ENCODE measurements at regions not wholly inside any gene's neighbourhood (a gene's known extent, or its start where the extent isn't known, plus 50 kb on each side); places are given as distances from the start of the nearest gene placed in this dataset.

DNA sequence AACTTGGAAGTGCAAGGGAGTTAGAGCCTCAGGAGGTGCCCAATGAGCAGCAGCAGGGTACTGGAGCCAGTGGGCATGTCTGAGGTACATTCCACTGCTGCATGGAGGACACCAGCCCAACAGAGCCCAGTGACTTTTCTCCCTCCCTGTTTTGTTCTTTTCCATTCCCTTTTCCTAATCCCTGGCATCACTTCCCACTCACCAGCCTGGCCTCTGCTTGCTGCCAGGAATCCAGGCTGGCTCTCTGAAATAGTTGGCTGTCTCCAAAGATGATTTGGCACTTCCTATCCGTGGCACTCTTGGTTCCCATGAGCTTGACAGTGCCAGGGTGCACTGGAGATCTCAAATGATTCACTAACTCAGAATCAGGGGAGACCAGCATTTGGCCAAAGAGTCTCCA is 97.7 kb upstream of the ZPBP start:
- Histone ChIP-seq H3K4me3 (ENCODE audit: insufficient read depth, low read depth, low read length) (no peak overlapping the region), H3K4me1 (ENCODE audit: insufficient read depth, low read length) (no peaks in the 10 kb centered on the region), H3K36me3 (ENCODE audit: insufficient read depth, low read length) (no peaks in the 10 kb centered on the region), H4K20me1 (ENCODE audit: insufficient read depth, low read length) (no peaks in the 10 kb centered on the region), H3K9ac (ENCODE audit: low read length) (no peak overlapping the region), H3K79me2 (ENCODE audit: insufficient read depth, low read length) (no peaks in the 10 kb centered on the region), H3K9me3 (ENCODE audit: insufficient read depth, low read depth, low read length) (no peaks in the 10 kb centered on the region), H3K27me3 (ENCODE audit: insufficient read depth, low read length) (no peaks in the 10 kb centered on the region), H3K4me2 (ENCODE audit: low read length) (no peak overlapping the region), H2AFZ (ENCODE audit: low read depth, low read length) (no peak overlapping the region), H3K27ac (ENCODE audit: low read depth, low read length) (no peak overlapping the region)
- Mint-ChIP-seq H3K27me3 (ENCODE audit: low read depth, unreplicated experiment) (peaks cover 15% of the 10 kb centered on the region), H3K4me3 (ENCODE audit: unreplicated experiment) (no peak overlapping the region), H3K9me3 (ENCODE audit: unreplicated experiment) (peaks cover 2% of the 10 kb centered on the region), H3K36me3 (ENCODE audit: low read depth, unreplicated experiment) (no peaks in the 10 kb centered on the region), H3K4me1 (ENCODE audit: low read depth, unreplicated experiment) (no peaks in the 10 kb centered on the region), H3K27ac (ENCODE audit: unreplicated experiment) (no peak overlapping the region)
- TF ChIP-seq, protein P1, sequence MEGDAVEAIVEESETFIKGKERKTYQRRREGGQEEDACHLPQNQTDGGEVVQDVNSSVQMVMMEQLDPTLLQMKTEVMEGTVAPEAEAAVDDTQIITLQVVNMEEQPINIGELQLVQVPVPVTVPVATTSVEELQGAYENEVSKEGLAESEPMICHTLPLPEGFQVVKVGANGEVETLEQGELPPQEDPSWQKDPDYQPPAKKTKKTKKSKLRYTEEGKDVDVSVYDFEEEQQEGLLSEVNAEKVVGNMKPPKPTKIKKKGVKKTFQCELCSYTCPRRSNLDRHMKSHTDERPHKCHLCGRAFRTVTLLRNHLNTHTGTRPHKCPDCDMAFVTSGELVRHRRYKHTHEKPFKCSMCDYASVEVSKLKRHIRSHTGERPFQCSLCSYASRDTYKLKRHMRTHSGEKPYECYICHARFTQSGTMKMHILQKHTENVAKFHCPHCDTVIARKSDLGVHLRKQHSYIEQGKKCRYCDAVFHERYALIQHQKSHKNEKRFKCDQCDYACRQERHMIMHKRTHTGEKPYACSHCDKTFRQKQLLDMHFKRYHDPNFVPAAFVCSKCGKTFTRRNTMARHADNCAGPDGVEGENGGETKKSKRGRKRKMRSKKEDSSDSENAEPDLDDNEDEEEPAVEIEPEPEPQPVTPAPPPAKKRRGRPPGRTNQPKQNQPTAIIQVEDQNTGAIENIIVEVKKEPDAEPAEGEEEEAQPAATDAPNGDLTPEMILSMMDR (IDR thresholded peaks at IDR 0.05; ENCODE audit: insufficient read depth, low read depth, low read length): no peak
- TF ChIP-seq EZH2 (IDR thresholded peaks at IDR 0.05; ENCODE audit: insufficient read depth, low read length): no peak
- FAIRE-seq: no peak
- no peak for DNase-seq (ENCODE audit: low read depth)

DNA sequence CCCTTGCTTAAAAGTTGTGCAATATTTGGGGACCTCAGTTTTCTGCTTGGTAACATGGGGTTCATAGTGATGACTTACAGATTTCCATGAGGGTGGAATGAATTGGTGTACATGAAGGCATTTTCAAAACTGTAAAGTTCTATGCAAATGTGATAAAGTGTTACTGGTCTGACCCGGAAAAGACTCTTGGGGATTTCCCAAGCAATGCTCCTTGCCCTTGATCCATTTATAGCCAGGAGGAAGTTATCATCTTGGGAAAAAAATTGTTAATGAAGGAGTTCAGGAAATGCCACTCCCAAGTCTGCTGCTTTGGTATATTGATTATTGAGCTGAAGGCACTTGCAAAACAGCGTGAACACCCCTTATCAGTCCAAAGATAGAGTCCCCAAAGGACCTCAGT is 96.3 kb upstream of the ZPBP start:
- Histone ChIP-seq H3K4me2 (ENCODE audit: low read length) (no peak overlapping the region), H3K9me3 (ENCODE audit: insufficient read depth, low read depth, low read length) (no peaks in the 10 kb centered on the region), H3K79me2 (ENCODE audit: insufficient read depth, low read length) (no peaks in the 10 kb centered on the region), H3K36me3 (ENCODE audit: insufficient read depth, low read length) (no peaks in the 10 kb centered on the region), H3K27ac (ENCODE audit: low read depth, low read length) (no peak overlapping the region), H2AFZ (ENCODE audit: low read depth, low read length) (no peak overlapping the region), H3K9ac (ENCODE audit: low read length) (no peak overlapping the region), H3K27me3 (ENCODE audit: insufficient read depth, low read length) (no peaks in the 10 kb centered on the region), H4K20me1 (ENCODE audit: insufficient read depth, low read length) (no peaks in the 10 kb centered on the region), H3K4me1 (ENCODE audit: insufficient read depth, low read length) (no peaks in the 10 kb centered on the region), H3K4me3 (ENCODE audit: insufficient read depth, low read depth, low read length) (no peak overlapping the region)
- DNase-seq (ENCODE audit: low read depth): no peak
- Mint-ChIP-seq H3K4me3 (ENCODE audit: unreplicated experiment) (no peak overlapping the region), H3K27me3 (ENCODE audit: low read depth, unreplicated experiment) (peaks cover 15% of the 10 kb centered on the region), H3K36me3 (ENCODE audit: low read depth, unreplicated experiment) (no peaks in the 10 kb centered on the region), H3K9me3 (ENCODE audit: unreplicated experiment) (peaks cover 2% of the 10 kb centered on the region), H3K27ac (ENCODE audit: unreplicated experiment) (no peak overlapping the region), H3K4me1 (ENCODE audit: low read depth, unreplicated experiment) (no peaks in the 10 kb centered on the region)
- TF ChIP-seq, protein P1 (IDR thresholded peaks at IDR 0.05; ENCODE audit: insufficient read depth, low read depth, low read length): no peak
- no peak for TF ChIP-seq EZH2 (IDR thresholded peaks at IDR 0.05; ENCODE audit: insufficient read depth, low read length)
- FAIRE-seq: no peak

DNA sequence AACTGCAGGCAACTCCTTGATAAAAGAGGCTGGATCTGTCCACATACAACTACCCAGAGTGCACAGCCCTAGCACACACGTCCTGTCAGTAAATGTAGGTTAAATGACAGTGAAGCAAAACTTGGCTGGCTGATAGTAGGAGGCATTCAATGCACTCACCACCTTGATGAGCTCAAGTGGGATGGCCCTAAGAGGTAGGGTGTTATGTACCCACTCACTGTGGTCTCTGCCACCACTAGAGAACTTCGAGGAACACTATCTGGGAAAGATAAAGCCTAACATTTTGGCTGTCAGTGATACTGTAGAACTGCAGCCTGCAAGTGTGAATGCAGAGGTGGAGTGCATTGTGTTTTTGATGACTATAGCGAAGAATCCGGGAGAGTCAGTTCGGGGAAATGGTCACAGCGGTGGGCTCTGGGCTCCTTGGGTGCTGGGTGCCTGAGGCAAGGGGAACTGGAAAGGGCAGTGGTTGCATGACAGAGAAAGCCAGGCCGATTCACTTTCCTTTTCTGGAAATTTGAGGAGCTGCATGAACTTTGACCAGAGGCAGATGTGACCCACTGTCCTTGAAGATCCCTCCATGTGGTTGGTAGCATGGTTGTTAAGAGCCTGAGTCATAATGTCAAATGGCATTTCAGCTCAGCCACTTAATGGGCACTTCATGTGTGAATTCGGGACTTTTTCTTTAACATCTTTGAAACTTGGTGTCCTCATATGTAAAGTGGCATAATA is 93.1 kb upstream of the ZPBP start:
- H3K27me3 ChIP-seq (ENCODE audit: insufficient read depth, low read length): no peaks in the 10 kb centered on the region
- H3K36me3 ChIP-seq (ENCODE audit: insufficient read depth, low read length): no peaks in the 10 kb centered on the region
- H3K4me3 Mint-ChIP-seq (ENCODE audit: unreplicated experiment): no peak overlapping the region
- H3K9me3 ChIP-seq (ENCODE audit: insufficient read depth, low read depth, low read length): no peaks in the 10 kb centered on the region
- H3K36me3 Mint-ChIP-seq (ENCODE audit: low read depth, unreplicated experiment): no peaks in the 10 kb centered on the region
- no peaks in the 10 kb centered on the region for H3K4me1 ChIP-seq (ENCODE audit: insufficient read depth, low read length)
- H2AFZ ChIP-seq (ENCODE audit: low read depth, low read length): no peak overlapping the region
- no peak overlapping the region for H3K9ac ChIP-seq (ENCODE audit: low read length)
- peaks cover 3% of the 10 kb centered on the region for H3K4me1 Mint-ChIP-seq (ENCODE audit: low read depth, unreplicated experiment)
- DNase-seq (ENCODE audit: low read depth): no peak
- H3K27ac Mint-ChIP-seq (ENCODE audit: unreplicated experiment): no peak overlapping the region
- no peak overlapping the region for H3K27ac ChIP-seq (ENCODE audit: low read depth, low read length)
- no peak for FAIRE-seq
- TF ChIP-seq, protein P1 (IDR thresholded peaks at IDR 0.05; ENCODE audit: insufficient read depth, low read depth, low read length): no peak
- no peak for TF ChIP-seq EZH2 (IDR thresholded peaks at IDR 0.05; ENCODE audit: insufficient read depth, low read length)
- peaks cover 2% of the 10 kb centered on the region for H3K9me3 Mint-ChIP-seq (ENCODE audit: unreplicated experiment)
- no peaks in the 10 kb centered on the region for H3K79me2 ChIP-seq (ENCODE audit: insufficient read depth, low read length)
- H4K20me1 ChIP-seq (ENCODE audit: insufficient read depth, low read length): no peaks in the 10 kb centered on the region
- H3K4me3 ChIP-seq (ENCODE audit: insufficient read depth, low read depth, low read length): no peak overlapping the region
- peaks cover 8% of the 10 kb centered on the region for H3K27me3 Mint-ChIP-seq (ENCODE audit: low read depth, unreplicated experiment)
- H3K4me2 ChIP-seq (ENCODE audit: low read length): no peak overlapping the region

Measured in astrocyte (in vitro differentiated cells and primary cell).